ENCODE measurements at regions not wholly inside any gene's neighbourhood (a gene's known extent, or its start where the extent isn't known, plus 50 kb on each side); places are given as distances from the start of the nearest gene placed in this dataset.

GRCh38 chr9:129313331-129313955 lies 135.4 kb upstream of the IER5L start:
- Histone ChIP-seq H4K91ac (replicated peaks; ENCODE audit: insufficient read length, low read length) (no peak overlapping the region), H3K27me3 (replicated peaks in 1 of 4; ENCODE audit: control insufficient read depth in 3 of 4, extremely low read depth in 1 of 4, insufficient read depth in 3 of 4, low read length in 3 of 4) (no peaks in the 10 kb centered on the region; a peak in 1 of 7 replicates), H4K20me1 (replicated peaks in 1 of 2; ENCODE audit: control insufficient read depth in 1 of 2, insufficient read depth in 2 of 2, low read length in 2 of 2) (no peaks in the 10 kb centered on the region), H3K56ac (replicated peaks; ENCODE audit: insufficient read length, low read depth, low read length) (no peak overlapping the region), H2BK20ac (ENCODE audit: low read length) (no peak overlapping the region), H3K4ac (replicated peaks; ENCODE audit: insufficient read length, low read depth, low read length) (no peak overlapping the region), H4K8ac (ENCODE audit: extremely low read depth, insufficient read depth, low read length) (no peak overlapping the region; the same call in 1 of the 2 replicates), H2BK120ac (replicated peaks; ENCODE audit: low read depth, low read length) (no peak overlapping the region), H2BK15ac (ENCODE audit: low read length) (no peak overlapping the region), H3K79me1 (ENCODE audit: low read depth, low read length) (no peaks in the 10 kb centered on the region), H2AFZ (ENCODE audit: low read length) (no peak overlapping the region), H3K27ac (ENCODE audit: low read depth, low read length) (no peak overlapping the region), H4K5ac (ENCODE audit: insufficient read length, low read depth, low read length) (no peak overlapping the region), H3K18ac (ENCODE audit: extremely low read depth, low read length) (no peak overlapping the region), H2BK5ac (ENCODE audit: low read depth, low read length) (no peak overlapping the region), H3K23ac (ENCODE audit: insufficient read length) (no peak overlapping the region), H3K36me3 (ENCODE audit: control insufficient read depth in 2 of 4, insufficient read depth in 4 of 4, low read length in 3 of 4) (no peaks in the 10 kb centered on the region), H3K4me2 (ENCODE audit: insufficient read depth in 1 of 2, low read depth in 2 of 2, low read length in 2 of 2) (no peak overlapping the region), H2BK12ac (ENCODE audit: low read depth, low read length) (no peak overlapping the region), H3K4me3 (ENCODE audit: extremely low read depth in 1 of 4, insufficient read depth in 2 of 4, low read depth in 3 of 4, low read length in 4 of 4) (no peak overlapping the region), H3K9ac (replicated peaks in 1 of 4; ENCODE audit: extremely low read depth in 1 of 4, low read depth in 3 of 4, low read length in 3 of 4) (no peak overlapping the region), H3K9me3 (ENCODE audit: insufficient read depth in 2 of 2, low read depth in 1 of 2, low read length in 1 of 2) (no peaks in the 10 kb centered on the region), H3K23me2 (ENCODE audit: low read depth, low read length) (no peaks in the 10 kb centered on the region), H3K14ac (ENCODE audit: insufficient read length) (no peak overlapping the region), H3K4me1 (replicated peaks in 1 of 4; ENCODE audit: control insufficient read depth in 3 of 4, insufficient read depth in 4 of 4, low read length in 3 of 4) (peaks cover 0 to 5% (median under 1%) of the 10 kb centered on the region in 4 experiments; a peak in 2 of 7 replicates), H2AK5ac (ENCODE audit: low read depth, low read length) (no peak overlapping the region), H3K79me2 (ENCODE audit: control insufficient read depth in 1 of 2, insufficient read depth in 2 of 2, low read length in 2 of 2) (no peaks in the 10 kb centered on the region)
- no peak for TF ChIP-seq RBBP5 (IDR thresholded peaks at IDR 0.05; ENCODE audit: borderline replicate concordance, low read depth, low read length)
- TF ChIP-seq CHD1 (IDR thresholded peaks at IDR 0.05; ENCODE audit: low read depth, low read length) = no peak
- no peak for TF ChIP-seq NRF1 (IDR thresholded peaks at IDR 0.05; ENCODE audit: low read depth, low read length)
- no peak for TF ChIP-seq SAP30 (IDR thresholded peaks at IDR 0.05; ENCODE audit: insufficient read depth, insufficient replicate concordance, low read length)
- no peak for TF ChIP-seq GABPA (IDR thresholded peaks at IDR 0.05; ENCODE audit: borderline replicate concordance, insufficient read depth, low read length)
- TF ChIP-seq GTF2F1 (IDR thresholded peaks at IDR 0.05; ENCODE audit: borderline replicate concordance, low read depth, low read length) = no peak
- no peak for TF ChIP-seq BCL11A (IDR thresholded peaks at IDR 0.05; ENCODE audit: low read depth in 2 of 2, low read length in 2 of 2)
- TF ChIP-seq CREB1 (IDR thresholded peaks at IDR 0.05) = no peak
- TF ChIP-seq CBX5 (IDR thresholded peaks at IDR 0.05; ENCODE audit: low read depth, low read length) = no peak
- TF ChIP-seq HDAC2 (IDR thresholded peaks at IDR 0.05; ENCODE audit: borderline replicate concordance in 1 of 2, low read depth in 2 of 2, low read length in 2 of 2) = no peak
- TF ChIP-seq POU5F1 (IDR thresholded peaks at IDR 0.05; ENCODE audit: low read depth, low read length) = no peak
- TF ChIP-seq CBX8 (IDR thresholded peaks at IDR 0.05; ENCODE audit: borderline replicate concordance, low read depth, low read length) = no peak
- TF ChIP-seq EGR1 (IDR thresholded peaks at IDR 0.05; ENCODE audit: borderline replicate concordance, low read depth, low read length) = no peak
- TF ChIP-seq PHF8 (conservative IDR thresholded peaks at IDR 0.05; ENCODE audit: low read depth, low read length) = no peak
- CTCF ChIA-PET (ENCODE audit: partially characterized antibody) = interaction anchor here (0.5 to 1.4 kb wide), 5 partner anchors 10 to 147 kb away, joined by 3 to 5 read pairs (median 3); no protein-coding TSS in a partner anchor
- DNase-seq (ENCODE audit: low read depth in 1 of 2, low spot score in 2 of 2) (no peak), FAIRE-seq (no peak)
- WGBS, 2 experiments (ENCODE audit: extremely low coverage in 1 of 2, insufficient coverage in 1 of 2, insufficient read length in 1 of 2, insufficient replicate concordance in 2 of 2, low coverage in 1 of 2, low lambda C conversion rate in 2 of 2, missing lambda C conversion rate in 1 of 2) = 93% methylated on average over 8 of the region's 10 CpGs; no CpG with 5 or more reads in 1 of the 2 experiments
- POLR2A ChIA-PET (ENCODE audit: partially characterized antibody) = interaction anchor here (1.4 kb wide), 1 partner anchor 9 kb away, joined by 6 read pairs; no protein-coding TSS in a partner anchor
